Activated CD4-positive, CD25-positive, alpha-beta regulatory T cell treated with anti-CD3 and anti-CD28 coated beads, Interleukin-2, amount 50 U/mL, for 24 hours (primary cell): ENCODE measurements at regions not wholly inside any gene's neighbourhood (a gene's known extent, or its start where the extent isn't known, plus 50 kb on each side); places are given as distances from the start of the nearest gene placed in this dataset.
"Not testable (repeated sequence)": the region's sequence is repeated elsewhere in the genome, so short reads cannot be mapped to it uniquely, and the experiment has no call there.

Source experiments
- ATAC-seq, 2 donors: fragments of 150-1000 bp; cut with Tn5 transposase; one replicate each; pipeline ENCODE4 v1.10.0; 2021; ENCODE audit warnings: mild to moderate bottlenecking in 1 of 2, moderate library complexity in 1 of 2

DNA sequence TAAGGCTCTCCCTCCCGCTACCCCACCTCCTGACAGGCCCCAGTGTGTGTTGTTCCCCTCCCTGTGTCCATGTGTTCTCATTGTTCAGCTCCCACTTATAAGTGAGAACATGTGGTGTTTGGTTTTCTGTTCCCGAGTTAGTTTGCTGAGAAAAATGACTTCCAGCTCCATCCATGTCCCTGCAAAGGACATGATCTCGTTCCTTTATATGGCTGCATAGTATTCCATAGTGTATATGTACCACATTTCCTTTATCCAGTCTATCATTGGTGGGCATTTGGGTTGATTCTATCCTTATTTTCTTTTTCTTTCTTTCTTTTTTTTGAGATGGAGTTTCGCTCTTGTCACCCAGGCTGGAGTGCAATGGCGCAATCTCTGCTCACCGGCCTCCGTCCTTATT lies 57.8 kb upstream of the RASSF3 start:
- ATAC-seq, result not testable (repeated sequence)

DNA sequence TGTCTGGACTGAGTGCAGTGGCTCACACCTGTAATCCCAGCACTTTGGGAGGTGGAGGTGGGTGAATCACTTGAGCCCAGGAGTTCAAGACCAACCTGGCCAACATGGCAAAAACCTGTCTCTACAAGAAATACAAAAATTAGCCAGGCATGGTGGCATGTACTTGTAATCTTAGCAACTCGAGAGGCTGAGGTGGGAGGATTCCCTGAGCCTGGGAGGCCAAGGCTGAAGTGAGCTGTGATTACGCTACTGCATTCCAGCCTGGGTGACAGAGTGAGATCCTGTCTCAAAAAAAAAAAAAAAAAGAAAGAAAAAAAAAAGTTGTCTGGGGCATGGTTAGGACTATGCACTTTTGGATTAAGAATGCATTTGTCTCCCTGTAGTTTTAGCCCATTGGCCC lies 56.6 kb upstream of the RASSF3 start:
- ATAC-seq, result not testable (repeated sequence)

DNA sequence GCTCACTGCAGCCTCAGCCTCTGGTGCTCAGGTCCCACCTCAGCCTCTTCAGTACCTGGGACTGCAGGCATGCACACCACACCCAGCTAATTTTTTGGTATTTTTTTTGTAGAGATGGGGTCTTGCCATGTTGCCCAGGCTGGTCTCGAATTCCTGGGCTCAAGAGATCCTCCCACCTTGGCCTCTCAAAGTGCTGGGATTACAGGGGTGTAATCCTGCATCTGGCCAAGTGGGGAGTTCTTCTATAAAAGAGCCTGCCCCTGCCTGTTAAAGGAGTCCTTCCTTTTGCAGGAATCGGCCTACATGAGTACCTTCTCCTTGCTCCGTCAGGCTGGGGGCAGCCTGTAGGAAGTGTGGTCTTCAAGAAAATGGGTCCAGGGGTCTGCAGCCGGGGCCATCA lies 54.1 kb upstream of the RASSF3 start:
- ATAC-seq, result no peak

DNA sequence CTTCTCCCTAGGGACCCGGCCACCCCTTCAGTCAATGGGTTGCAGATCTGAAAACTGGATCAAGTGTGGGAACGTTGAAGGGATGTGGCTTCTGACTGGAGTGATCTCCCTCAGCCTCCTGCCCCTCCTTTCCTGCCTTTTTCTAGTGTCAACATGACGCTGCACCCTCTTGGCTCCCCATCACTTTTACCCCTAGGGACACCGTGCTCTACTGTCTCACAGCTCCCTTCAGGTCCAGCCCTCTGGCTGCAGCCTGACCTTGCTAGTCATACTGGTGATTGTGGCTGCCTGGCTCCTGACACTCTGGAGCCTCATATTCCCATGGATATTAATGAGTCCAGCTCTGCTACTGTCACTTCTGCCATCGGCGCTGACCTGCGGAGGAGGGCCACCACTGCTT lies 51.5 kb upstream of the RASSF3 start:
- no peak for ATAC-seq

DNA sequence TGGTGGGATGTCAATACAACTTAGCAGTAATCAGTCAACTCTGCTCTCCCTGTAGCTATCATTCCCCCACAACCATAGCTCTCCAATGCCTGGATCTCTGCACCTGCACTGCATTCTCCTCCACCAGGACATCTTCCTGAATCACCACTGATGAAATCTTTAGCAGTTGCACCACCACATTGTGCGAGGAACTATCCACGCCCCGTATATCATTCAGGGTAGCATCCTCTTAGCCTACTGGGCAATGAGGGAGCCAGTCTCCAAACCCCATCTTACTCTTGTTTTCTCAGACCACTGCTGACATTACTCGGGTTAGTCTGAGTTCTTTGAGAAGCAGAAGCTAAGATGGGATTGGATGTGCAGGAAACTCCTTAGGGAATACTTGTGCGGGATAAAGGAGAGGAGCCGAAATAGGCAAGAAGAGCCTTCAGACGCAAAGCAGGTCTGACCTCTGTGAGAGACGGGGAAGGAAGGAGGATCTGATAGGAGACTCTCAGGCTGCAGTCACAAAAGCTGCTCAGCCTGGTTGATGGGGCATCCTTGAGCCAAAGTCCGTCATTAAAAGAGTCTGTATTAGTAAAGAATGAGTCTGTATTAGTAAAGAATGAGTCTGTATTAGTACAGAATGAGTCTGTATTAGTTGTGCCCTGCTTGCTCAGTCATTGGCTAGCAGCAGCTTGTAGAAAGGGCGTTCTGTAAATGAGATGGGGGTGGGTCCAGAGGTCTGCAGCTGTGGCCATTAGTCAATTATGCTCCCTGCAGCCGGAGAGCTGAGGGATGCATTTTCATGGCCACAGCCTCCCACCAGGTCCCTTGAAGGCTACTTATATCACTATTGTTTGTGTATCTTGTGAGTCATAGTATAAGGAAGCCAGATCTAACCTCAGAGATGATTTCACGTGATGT lies 49.6 kb upstream of the RASSF3 start:
- ATAC-seq, result peak; percentile 35 to 66
